Neuronal stem cell (in vitro differentiated cells): ENCODE measurements at regions not wholly inside any gene's neighbourhood (a gene's known extent, or its start where the extent isn't known, plus 50 kb on each side); places are given as distances from the start of the nearest gene placed in this dataset.

ENCODE experiments used
- DNase-seq: peaks from one replicate; pipeline ENCODE4 v3.0.0-alpha.2; 2013; ENCODE audit warnings: low spot score
- H2AFZ ChIP-seq: one replicate; pipeline ENCODE4 v1.6.1; 2013; ENCODE audit warnings: mild to moderate bottlenecking, low read length, inconsistent platforms
- H2AK5ac ChIP-seq: 2 replicates; pipeline ENCODE4 v1.6.1; 2013; ENCODE audit warnings: low read depth, mild to moderate bottlenecking, inconsistent platforms, low read length, moderate library complexity, mixed read lengths
- H2BK120ac ChIP-seq: 2 replicates; pipeline ENCODE4 v1.6.1; 2013; ENCODE audit warnings: low read depth, mild to moderate bottlenecking, inconsistent platforms, low read length, moderate library complexity, mixed read lengths
- H2BK12ac ChIP-seq: one replicate; pipeline ENCODE4 v1.6.1; 2013; ENCODE audit warnings: low read length, inconsistent platforms
- H2BK15ac ChIP-seq: 2 replicates; pipeline ENCODE4 v1.6.1; 2013; ENCODE audit warnings: mild to moderate bottlenecking, low read length, inconsistent platforms, mixed read lengths
- H2BK5ac ChIP-seq: one replicate; pipeline ENCODE4 v1.6.1; 2013; ENCODE audit warnings: inconsistent platforms, mild to moderate bottlenecking, low read length, moderate library complexity
- H3K14ac ChIP-seq: one replicate; pipeline ENCODE4 v1.6.1; 2013; ENCODE audit warnings: low read length, inconsistent platforms
- H3K18ac ChIP-seq: 2 replicates; pipeline ENCODE4 v1.6.1; 2013; ENCODE audit warnings: low read length, inconsistent platforms
- H3K23ac ChIP-seq: 2 replicates; pipeline ENCODE4 v1.6.1; 2013; ENCODE audit warnings: low read depth, mild to moderate bottlenecking, mixed read lengths, low read length, inconsistent platforms; ENCODE audit not compliant: poor library complexity
- H3K27ac ChIP-seq: replicated peaks from 3 replicates; pipeline ENCODE4 v1.5.1; 2013; ENCODE audit warnings: low read length, inconsistent platforms
- H3K27me3 ChIP-seq, 3 experiments: 2 replicates each; pipeline ENCODE4 v1.6.1; 2013; ENCODE audit warnings: low read length in 3 of 3, mild to moderate bottlenecking in 2 of 3, inconsistent platforms in 1 of 3, low read depth in 1 of 3, mixed read lengths in 1 of 3, moderate library complexity in 1 of 3; ENCODE audit not compliant: control insufficient read depth in 3 of 3, insufficient read depth in 3 of 3
- H3K36me3 ChIP-seq, 2 donors: replicated peaks in 1 of 2; 2 replicates each; pipeline ENCODE4 v1.6.1; 2013; ENCODE audit warnings: low read length in 2 of 2; ENCODE audit not compliant: control insufficient read depth in 2 of 2, insufficient read depth in 2 of 2
- H3K4ac ChIP-seq: 2 replicates; pipeline ENCODE4 v1.6.1; 2013; ENCODE audit warnings: inconsistent platforms, mild to moderate bottlenecking, low read length, moderate library complexity
- H3K4me1 ChIP-seq, 2 donors: 1 replicate in 1 of 2; 2 replicates in 1 of 2; pipeline ENCODE4 v1.6.1; 2013; ENCODE audit warnings: low read length in 2 of 2, low read depth in 1 of 2; ENCODE audit not compliant: control insufficient read depth in 2 of 2, insufficient read depth in 1 of 2
- H3K4me2 ChIP-seq: one replicate; pipeline ENCODE4 v1.6.1; 2013; ENCODE audit warnings: mild to moderate bottlenecking, low read length, inconsistent platforms; ENCODE audit not compliant: insufficient read depth, poor library complexity, severe bottlenecking
- H3K4me3 ChIP-seq, 2 donors: 2 replicates each; pipeline ENCODE4 v1.5.1; 2013; ENCODE audit warnings: low read length in 2 of 2, mild to moderate bottlenecking in 2 of 2, inconsistent platforms in 1 of 2, moderate library complexity in 1 of 2
- H3K79me1 ChIP-seq: one replicate; pipeline ENCODE4 v1.6.1; 2013; ENCODE audit warnings: low read depth, mild to moderate bottlenecking, inconsistent platforms, low read length, moderate library complexity
- H3K9ac ChIP-seq: one replicate; pipeline ENCODE4 v1.6.1; 2013; ENCODE audit warnings: mild to moderate bottlenecking, low read depth, low read length, inconsistent platforms; ENCODE audit not compliant: poor library complexity
- H3K9me3 ChIP-seq, 2 donors: replicated peaks in 1 of 2; 2 replicates each; pipeline versions ENCODE3 to v1.6.1; 2013; ENCODE audit warnings: low read length in 2 of 2, mild to moderate bottlenecking in 2 of 2, inconsistent platforms in 1 of 2, low read depth in 1 of 2, mixed read lengths in 1 of 2, moderate library complexity in 1 of 2; ENCODE audit not compliant: control insufficient read depth in 2 of 2, insufficient read depth in 1 of 2
- H4K8ac ChIP-seq: one replicate; pipeline ENCODE4 v1.6.1; 2013; ENCODE audit warnings: low read depth, mild to moderate bottlenecking, inconsistent platforms, low read length, moderate library complexity
- H4K91ac ChIP-seq: one replicate; pipeline ENCODE4 v1.6.1; 2013; ENCODE audit warnings: low read length, low read depth, mild to moderate bottlenecking, inconsistent platforms; ENCODE audit not compliant: poor library complexity
- WGBS, 2 donors: extraction: QIAGEN DNeasy Blood & Tissue Kit; methylation state at CpG; one replicate each; pipeline ENCODE4 v1.1.7; 2013; ENCODE audit warnings: missing lambda C conversion rate in 2 of 2, mixed read lengths in 1 of 2; ENCODE audit not compliant: insufficient read length in 2 of 2, insufficient replicate concordance in 1 of 2; ENCODE audit errors: extremely low coverage in 2 of 2; 5-methylcytosine and 5-hydroxymethylcytosine counted together

GRCh38 chr10:81679291-81679690, 195.7 kb upstream of the NRG3 start:
- H3K9me3 ChIP-seq: no peaks in the 10 kb centered on the region
- no peaks in the 10 kb centered on the region for H3K4me1 ChIP-seq
- no CpG with 5 or more reads among the region's 1 CpG for WGBS, 2 donors
- no peaks in the 10 kb centered on the region for H3K27me3 ChIP-seq
- H4K91ac ChIP-seq: no peak overlapping the region
- no peak overlapping the region for H3K23ac ChIP-seq
- DNase-seq: no peak
- no peak overlapping the region for H3K9ac ChIP-seq
- H2BK120ac ChIP-seq: no peak overlapping the region
- H2BK5ac ChIP-seq: no peak overlapping the region
- no peak overlapping the region for H2AK5ac ChIP-seq
- H3K4ac ChIP-seq: no peak overlapping the region
- no peak overlapping the region for H3K4me3 ChIP-seq
- H3K27ac ChIP-seq: no peak overlapping the region
- no peak overlapping the region for H3K14ac ChIP-seq
- no peak overlapping the region for H2BK15ac ChIP-seq
- no peaks in the 10 kb centered on the region for H3K36me3 ChIP-seq
- no peak overlapping the region for H3K4me2 ChIP-seq
- H2AFZ ChIP-seq: no peak overlapping the region
- H4K8ac ChIP-seq: no peak overlapping the region
- no peak overlapping the region for H3K18ac ChIP-seq
- H3K79me1 ChIP-seq: no peaks in the 10 kb centered on the region
- H2BK12ac ChIP-seq: no peak overlapping the region

GRCh38 chr10:81680359-81680758, 194.6 kb upstream of the NRG3 start:
- H3K27me3 ChIP-seq: no peaks in the 10 kb centered on the region
- no peak overlapping the region for H2BK15ac ChIP-seq
- H2AFZ ChIP-seq: no peak overlapping the region
- H3K23ac ChIP-seq: no peak overlapping the region
- H3K18ac ChIP-seq: no peak overlapping the region
- H2BK5ac ChIP-seq: no peak overlapping the region
- no peak overlapping the region for H2BK12ac ChIP-seq
- no CpG with 5 or more reads among the region's 1 CpG for WGBS, 2 donors
- no peak for DNase-seq
- H3K36me3 ChIP-seq: no peaks in the 10 kb centered on the region
- H2BK120ac ChIP-seq: no peak overlapping the region
- H3K4ac ChIP-seq: no peak overlapping the region
- H3K9me3 ChIP-seq: no peaks in the 10 kb centered on the region
- H2AK5ac ChIP-seq: no peak overlapping the region
- no peaks in the 10 kb centered on the region for H3K4me1 ChIP-seq
- H4K91ac ChIP-seq: no peak overlapping the region
- no peak overlapping the region for H4K8ac ChIP-seq
- no peaks in the 10 kb centered on the region for H3K79me1 ChIP-seq
- H3K14ac ChIP-seq: no peak overlapping the region
- no peak overlapping the region for H3K4me2 ChIP-seq
- no peak overlapping the region for H3K27ac ChIP-seq
- H3K4me3 ChIP-seq: no peak overlapping the region
- H3K9ac ChIP-seq: no peak overlapping the region

GRCh38 chr10:81688459-81688858, 186.5 kb upstream of the NRG3 start:
- H2BK15ac ChIP-seq: no peak overlapping the region
- no peaks in the 10 kb centered on the region for H3K79me1 ChIP-seq
- H4K91ac ChIP-seq: no peak overlapping the region
- no peak overlapping the region for H3K4me2 ChIP-seq
- no peak overlapping the region for H3K14ac ChIP-seq
- no peak overlapping the region for H3K18ac ChIP-seq
- no peaks in the 10 kb centered on the region for H3K9me3 ChIP-seq
- H3K9ac ChIP-seq: no peak overlapping the region
- H3K4ac ChIP-seq: no peak overlapping the region
- H3K27me3 ChIP-seq: no peaks in the 10 kb centered on the region
- no CpG with 5 or more reads among the region's 1 CpG for WGBS, 2 donors
- DNase-seq: no peak
- H2AK5ac ChIP-seq: no peak overlapping the region
- no peaks in the 10 kb centered on the region for H3K36me3 ChIP-seq
- no peak overlapping the region for H3K23ac ChIP-seq
- H4K8ac ChIP-seq: no peak overlapping the region
- H2BK12ac ChIP-seq: no peak overlapping the region
- H2BK120ac ChIP-seq: no peak overlapping the region
- no peak overlapping the region for H2AFZ ChIP-seq
- H2BK5ac ChIP-seq: no peak overlapping the region
- H3K27ac ChIP-seq: no peak overlapping the region
- H3K4me3 ChIP-seq: no peak overlapping the region
- no peaks in the 10 kb centered on the region for H3K4me1 ChIP-seq

GRCh38 chr10:81696609-81697388, 178.2 kb upstream of the NRG3 start:
- Histone ChIP-seq H3K14ac (no peak overlapping the region), H3K9ac (peak overlapping the region; percentile 60), H3K9me3 (no peaks in the 10 kb centered on the region), H2BK12ac (no peak overlapping the region), H4K8ac (no peak overlapping the region), H2AFZ (peak overlapping the region; percentile 64), H3K4me3 (no peak overlapping the region), H2BK5ac (no peak overlapping the region), H3K36me3 (no peaks in the 10 kb centered on the region), H3K4me1 (peaks cover 3 to 4% of the 10 kb centered on the region in 2 donors), H2AK5ac (no peak overlapping the region), H3K4me2 (no peak overlapping the region), H3K27me3 (no peaks in the 10 kb centered on the region), H2BK15ac (no peak overlapping the region), H4K91ac (no peak overlapping the region), H3K18ac (peak overlapping the region; percentile 33), H2BK120ac (no peak overlapping the region), H3K79me1 (no peaks in the 10 kb centered on the region), H3K4ac (no peak overlapping the region), H3K27ac (no peak overlapping the region), H3K23ac (no peak overlapping the region)
- no CpG with 5 or more reads among the region's 9 CpGs for WGBS, 2 donors
- no peak for DNase-seq
